HuH-7.5 (cell line): ENCODE measurements at regions not wholly inside any gene's neighbourhood (a gene's known extent, or its start where the extent isn't known, plus 50 kb on each side); places are given as distances from the start of the nearest gene placed in this dataset.
"Not testable (repeated sequence)": the region's sequence is repeated elsewhere in the genome, so short reads cannot be mapped to it uniquely, and the experiment has no call there.

Experiments
- DNase-seq: peaks from one replicate; pipeline ENCODE4 v3.0.0; 2011; ENCODE audit warnings: low spot score

- no peak for DNase-seq
These were observed 200.5 kb upstream of the PHACTR1 start for GRCh38 chr6:12516070-12516469.

DNA sequence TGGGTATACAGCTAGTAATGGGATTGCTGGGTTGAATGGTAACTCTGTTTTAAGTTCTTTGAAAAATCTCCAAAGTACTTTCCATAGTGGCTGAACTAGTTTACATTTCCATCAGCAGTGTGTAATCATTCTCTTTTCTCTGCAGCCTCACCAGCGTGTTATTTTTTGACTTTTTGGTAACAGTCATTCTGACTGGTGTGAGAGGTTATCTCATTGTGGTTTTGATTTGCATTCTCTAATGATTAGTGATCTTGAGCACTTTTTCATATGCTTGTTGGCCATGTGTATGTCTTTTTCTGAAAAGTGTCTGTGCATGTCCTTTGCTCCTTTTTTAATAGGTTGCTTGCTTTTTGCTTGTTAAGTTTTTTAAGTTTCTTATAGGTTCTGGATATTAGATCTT is 194.2 kb upstream of the PHACTR1 start:
- DNase-seq = no peak

GRCh38 chr6:12523726-12524125 is 192.8 kb upstream of the PHACTR1 start:
- no peak for DNase-seq

DNA sequence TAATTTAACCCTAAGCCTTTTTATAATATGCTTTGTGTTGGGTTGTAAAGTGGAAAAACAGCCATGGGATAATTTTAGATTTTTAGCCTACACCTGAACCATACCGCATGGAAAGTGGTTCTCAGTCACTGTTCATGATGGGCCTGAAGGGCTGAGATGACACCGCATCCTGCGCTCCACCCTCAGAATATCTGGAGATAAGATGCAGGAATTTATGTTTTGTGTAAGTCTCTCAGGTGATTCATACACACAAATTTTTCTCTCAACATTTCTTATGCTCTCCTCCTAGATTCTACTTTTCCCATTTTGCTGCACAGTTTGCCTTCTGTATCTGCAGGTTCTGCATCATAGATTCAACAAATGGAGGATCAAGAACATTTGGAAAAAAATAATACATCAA is 191.3 kb upstream of the PHACTR1 start:
- no peak for DNase-seq

- no peak for DNase-seq
These were observed 189.2 kb upstream of the PHACTR1 start for GRCh38 chr6:12527339-12527738.

GRCh38 chr6:12528136-12528535 is 188.4 kb upstream of the PHACTR1 start:
- no peak for DNase-seq

DNA sequence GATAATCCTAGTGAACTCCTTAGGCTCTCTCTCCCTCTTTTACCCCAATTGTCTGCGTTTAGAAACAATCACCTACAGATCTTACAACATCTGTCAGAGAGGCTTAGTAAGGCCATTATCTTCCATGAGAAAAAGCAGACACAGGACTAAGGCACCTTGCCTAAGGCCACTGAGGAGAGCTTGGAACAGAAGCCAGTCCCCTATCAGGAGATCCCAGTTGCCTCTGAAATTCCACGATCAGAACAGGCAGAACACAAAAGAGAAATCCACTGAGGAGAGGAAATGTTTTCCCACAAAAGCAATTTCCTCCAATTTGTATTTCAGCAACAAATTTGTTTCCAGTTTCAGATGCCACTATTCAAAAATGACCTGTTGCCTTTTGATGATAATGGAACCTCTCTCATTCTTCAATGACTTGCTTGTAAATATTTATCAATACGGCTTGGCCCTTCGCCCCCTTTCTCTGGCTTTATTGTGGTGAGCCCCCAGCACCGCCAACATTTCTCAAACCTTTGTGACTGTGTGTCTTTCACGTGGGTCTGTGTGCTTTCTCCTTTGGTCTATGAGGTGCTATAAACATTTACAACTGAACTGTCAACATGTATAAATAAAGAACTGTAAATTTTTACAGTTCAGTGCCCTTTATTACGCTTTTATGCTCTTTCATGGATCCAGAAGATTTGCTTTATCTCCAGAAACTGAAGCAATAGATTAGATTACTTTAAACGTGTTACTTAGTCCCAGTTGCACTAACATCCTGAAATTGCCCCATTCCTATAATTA is 187.8 kb upstream of the PHACTR1 start:
- no peak for DNase-seq

DNA sequence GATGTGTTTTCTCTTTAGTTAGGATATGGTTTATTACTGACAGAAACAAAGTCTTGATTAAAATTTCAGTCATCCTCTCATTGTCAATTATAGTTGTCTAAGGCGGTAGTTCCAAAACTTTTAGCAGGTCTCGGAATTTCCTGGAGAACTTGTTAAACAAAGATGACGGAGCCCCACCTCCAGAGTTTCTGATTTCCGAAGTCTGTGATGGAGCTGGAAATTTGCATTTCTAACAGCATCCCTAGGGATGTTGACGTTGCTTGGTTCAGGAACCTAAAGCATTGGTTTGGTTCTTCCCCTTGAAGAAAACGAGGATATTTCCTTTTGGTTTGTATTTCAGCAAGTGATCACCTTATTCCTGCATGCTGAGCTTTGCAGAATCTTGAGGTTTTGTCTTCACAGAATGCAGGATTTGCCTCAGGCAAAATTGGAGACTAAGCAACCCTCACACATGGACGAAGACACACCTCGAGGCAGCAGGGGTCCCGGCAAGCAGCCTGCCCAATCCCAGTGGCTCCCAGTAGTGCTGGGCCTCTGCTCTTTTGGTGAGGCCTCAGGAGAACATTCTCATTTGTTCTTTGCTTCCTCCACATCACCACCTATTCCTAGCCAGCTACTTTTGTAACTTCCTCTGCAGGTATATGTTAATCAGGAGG is 187.1 kb upstream of the PHACTR1 start:
- no peak for DNase-seq

DNA sequence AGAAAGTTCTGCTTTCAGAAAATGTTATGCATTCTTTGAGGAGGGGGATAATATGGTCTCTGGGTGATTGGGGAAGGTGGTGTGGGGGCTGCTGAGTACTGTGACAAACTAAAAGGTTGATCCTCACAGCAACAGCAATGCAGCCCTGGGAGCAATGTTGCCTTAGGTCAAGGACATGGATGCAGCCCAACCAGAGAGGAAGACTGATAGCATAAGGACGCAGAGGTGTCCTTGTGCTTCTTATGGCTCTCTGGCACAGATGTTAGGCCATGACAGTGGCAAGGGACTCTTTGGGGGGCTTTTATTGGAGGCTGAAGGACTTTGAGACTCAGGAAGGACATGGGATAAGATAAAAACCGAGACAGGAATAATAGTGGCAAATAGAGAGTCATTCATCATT is 186.2 kb upstream of the PHACTR1 start:
- DNase-seq = no peak

- DNase-seq = no peak
These were observed 183.0 kb upstream of the PHACTR1 start for GRCh38 chr6:12533586-12533985.

- no peak for DNase-seq
These were observed 182.3 kb upstream of the PHACTR1 start for GRCh38 chr6:12534069-12534853.

GRCh38 chr6:12535586-12536314 is 180.8 kb upstream of the PHACTR1 start:
- DNase-seq = no peak

GRCh38 chr6:12536416-12536815 is 180.2 kb upstream of the PHACTR1 start:
- DNase-seq = no peak

DNA sequence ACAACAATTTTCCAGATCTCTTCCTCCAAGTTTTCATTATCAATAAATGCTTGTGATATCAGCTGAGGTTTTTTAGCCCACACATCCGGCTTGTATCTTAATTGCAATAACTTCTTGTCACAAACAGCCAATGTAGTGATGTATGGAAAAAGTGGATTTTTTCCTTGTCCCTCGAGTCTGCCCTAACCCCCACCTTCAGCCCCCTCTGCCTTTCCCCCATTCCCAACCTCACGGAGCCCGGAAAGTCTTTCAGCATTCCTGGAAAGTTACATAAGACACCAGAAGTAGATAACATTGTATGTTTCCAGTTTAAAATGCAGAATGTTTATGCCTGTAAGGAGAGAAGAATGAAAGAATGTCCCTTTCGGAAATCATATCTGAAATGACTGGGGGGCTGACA is 179.2 kb upstream of the PHACTR1 start:
- no peak for DNase-seq

DNA sequence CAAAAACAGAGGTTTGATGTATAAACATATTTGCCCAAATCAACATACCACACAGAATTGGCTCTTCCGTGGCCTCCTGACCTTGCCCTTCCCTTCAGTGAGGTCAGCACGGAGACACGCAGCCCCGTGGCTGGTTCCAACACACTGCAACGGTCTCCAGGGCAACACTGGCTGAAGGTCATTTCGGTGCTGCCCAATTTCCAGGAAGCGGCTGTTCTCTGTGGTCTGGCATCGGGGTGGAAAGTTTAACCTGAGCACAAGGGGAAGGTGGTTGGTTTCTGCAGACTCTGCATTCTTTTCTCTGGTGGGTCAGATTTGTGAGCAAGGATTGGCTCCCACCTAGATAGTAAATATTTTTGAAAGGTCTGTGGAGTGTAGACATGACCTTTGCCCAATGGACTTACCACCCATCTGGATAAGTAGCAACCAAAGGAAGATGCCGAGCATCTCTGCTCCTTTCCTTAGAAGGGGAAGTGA is 177.6 kb upstream of the PHACTR1 start:
- peak; percentile 10 for DNase-seq

DNA sequence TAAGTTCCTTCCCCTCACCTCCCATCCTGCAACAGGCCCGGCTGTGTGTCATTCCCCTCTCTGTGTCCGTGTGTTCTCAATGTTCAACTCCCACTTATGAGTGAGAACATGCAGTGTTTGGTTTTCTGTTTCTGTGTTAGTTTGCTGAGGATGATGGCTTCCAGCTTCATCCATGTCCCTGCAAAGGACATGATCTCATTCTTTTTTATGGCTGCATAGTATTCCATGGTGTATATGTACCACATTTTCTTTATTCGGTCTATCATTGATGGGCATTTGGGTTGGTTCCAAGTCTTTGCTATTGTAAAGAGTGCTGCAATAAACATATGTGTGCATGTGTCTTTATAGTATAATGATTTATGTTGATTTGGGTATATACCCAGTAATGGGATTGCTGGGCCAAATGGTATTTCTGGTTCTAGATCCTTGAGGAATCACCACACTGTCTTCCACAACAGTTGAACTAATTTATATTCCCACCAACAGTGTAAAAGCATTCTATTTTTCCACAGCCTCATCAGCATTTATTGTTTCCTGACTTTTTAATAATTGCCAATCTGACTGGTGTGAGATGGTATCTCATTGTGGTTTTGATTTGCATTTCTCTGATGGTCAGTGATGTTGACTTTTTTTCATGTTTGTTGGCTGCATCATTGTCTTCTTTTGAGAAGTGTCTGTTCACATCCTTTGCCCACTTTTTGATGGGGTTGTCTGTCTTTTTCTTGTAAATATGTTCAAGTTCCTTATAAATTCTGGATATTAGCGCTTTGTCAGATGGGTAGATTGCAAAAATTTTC is 174.1 kb upstream of the PHACTR1 start:
- DNase-seq = not testable (repeated sequence)

GRCh38 chr6:12543953-12544352 is 172.6 kb upstream of the PHACTR1 start:
- no peak for DNase-seq

DNA sequence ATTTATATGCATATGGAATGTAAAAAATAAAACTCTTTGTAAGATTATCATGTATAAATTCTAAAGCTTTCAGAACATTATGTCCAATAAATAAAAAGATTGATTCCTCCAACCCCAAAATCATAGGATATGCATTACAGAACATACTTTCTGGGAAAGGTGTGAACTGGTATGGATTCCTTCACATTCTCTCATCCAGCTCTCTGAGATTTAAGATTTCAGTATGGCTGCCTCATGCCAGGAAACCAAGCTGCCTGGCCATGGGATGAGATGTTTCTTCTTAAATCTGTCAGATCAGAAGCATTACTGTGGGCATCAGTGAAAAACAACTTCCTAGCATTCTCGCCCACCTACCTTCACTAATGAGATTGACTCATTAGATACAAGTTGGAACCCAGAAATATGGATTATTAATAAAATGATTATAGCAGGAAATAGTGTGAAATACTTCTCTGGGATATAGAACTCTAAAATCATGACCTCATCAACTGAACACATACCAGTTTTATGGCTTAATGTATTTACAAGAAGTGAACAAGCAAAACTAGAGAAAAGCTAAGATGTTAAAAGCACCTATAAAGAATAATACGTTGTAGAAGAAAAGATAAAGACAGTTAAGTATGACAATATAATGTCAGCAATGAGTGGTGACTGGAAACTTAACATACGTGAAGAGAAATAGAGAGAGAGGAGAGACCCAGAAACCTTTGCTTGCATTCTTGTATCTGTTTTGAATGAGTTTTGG is 171.6 kb upstream of the PHACTR1 start:
- no peak for DNase-seq

DNA sequence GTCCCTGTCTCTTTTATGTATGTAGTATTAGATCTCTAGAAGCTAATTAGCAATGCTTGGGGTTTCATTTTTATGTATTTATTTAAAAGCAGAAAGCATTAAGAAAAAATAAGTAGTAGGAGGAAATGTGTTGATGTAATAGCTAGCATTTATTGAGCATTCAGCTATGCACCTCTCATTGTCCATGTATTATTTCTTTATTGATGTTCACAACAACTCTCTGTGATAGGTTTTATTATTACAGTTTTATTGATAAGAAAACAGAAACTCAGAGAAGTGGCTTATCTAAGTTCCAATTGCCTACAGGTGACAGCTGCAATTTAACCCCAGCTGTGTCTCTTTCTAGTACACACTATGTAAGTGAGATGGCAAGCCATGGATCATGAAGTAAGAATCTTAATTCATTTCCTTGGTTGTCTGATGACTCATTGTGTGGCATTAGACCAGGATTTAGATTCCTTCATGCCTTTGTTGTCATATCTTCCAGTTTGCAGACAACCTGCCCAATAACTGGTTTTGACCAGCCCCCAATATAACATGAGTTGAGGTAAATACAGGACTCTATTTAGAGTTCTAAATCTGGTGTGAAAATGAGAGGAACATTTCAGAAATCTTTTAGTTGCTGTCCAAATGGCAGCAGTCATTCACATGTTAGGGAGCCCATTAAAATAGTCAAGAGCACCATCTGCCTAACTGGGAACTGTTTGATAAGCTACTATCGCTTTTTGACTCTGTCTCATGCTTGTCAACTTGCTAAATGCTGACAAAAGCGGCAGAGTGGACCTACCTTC is 170.8 kb upstream of the PHACTR1 start:
- no peak for DNase-seq
